GM23338 (cell line): ENCODE measurements at regions not wholly inside any gene's neighbourhood (a gene's known extent, or its start where the extent isn't known, plus 50 kb on each side); places are given as distances from the start of the nearest gene placed in this dataset.

Experiments used
- ATAC-seq: fragments of 200-7000 bp; cut with Tn5 transposase; 3 replicates; pipeline ENCODE4 v1.9.1; 2020
- DNase-seq: peaks from one replicate; pipeline ENCODE4 v3.0.0-alpha.2; 2015; ENCODE audit warnings: low spot score
- H2AFZ ChIP-seq: fragments of 200-600 bp; sonication (generic); 2 replicates; pipeline ENCODE4 v1.8.0; 2016; ENCODE audit warnings: antibody characterized with exemption, mild to moderate bottlenecking, moderate library complexity
- H3F3A ChIP-seq: fragments of 200-600 bp; sonication (generic); replicated peaks from 2 replicates; pipeline ENCODE4 v1.8.0; 2017; ENCODE audit warnings: antibody characterized with exemption, mixed run types, low read depth
- H3K27ac ChIP-seq: fragments of 200-600 bp; sonication (generic); 2 replicates; pipeline ENCODE4 v1.6.1; 2016; ENCODE audit warnings: low read depth
- H3K27me3 ChIP-seq: fragments of 200-600 bp; sonication (generic); 2 replicates; pipeline ENCODE4 v1.8.0; 2016; ENCODE audit warnings: mild to moderate bottlenecking, mixed run types, moderate library complexity; ENCODE audit not compliant: insufficient read depth
- H3K36me3 ChIP-seq: fragments of 200-600 bp; sonication (generic); 2 replicates; pipeline ENCODE4 v1.8.0; 2016; ENCODE audit warnings: mild to moderate bottlenecking; ENCODE audit not compliant: insufficient read depth
- H3K4me1 ChIP-seq: fragments of 200-600 bp; sonication (generic); 2 replicates; pipeline ENCODE4 v1.8.0; 2016; ENCODE audit warnings: mild to moderate bottlenecking, moderate library complexity; ENCODE audit not compliant: insufficient read depth
- H3K4me2 ChIP-seq: fragments of 200-600 bp; sonication (generic); 2 replicates; pipeline ENCODE4 v1.7.1; 2017; ENCODE audit warnings: mixed run types
- H3K4me3 ChIP-seq: fragments of 200-600 bp; sonication (generic); 2 replicates; pipeline ENCODE4 v1.6.1; 2016; ENCODE audit warnings: mixed run types
- H3K79me2 ChIP-seq: fragments of 200-600 bp; sonication (generic); replicated peaks from 2 replicates; pipeline ENCODE4 v1.8.0; 2017; ENCODE audit warnings: mild to moderate bottlenecking; ENCODE audit not compliant: insufficient read depth
- H3K9me2 ChIP-seq: fragments of 200-600 bp; sonication (generic); 2 replicates; pipeline ENCODE4 v1.8.0; 2017; ENCODE audit not compliant: insufficient read depth
- H4K20me1 ChIP-seq: fragments of 200-600 bp; sonication (generic); replicated peaks from 2 replicates; pipeline ENCODE4 v1.8.0; 2017; ENCODE audit warnings: mild to moderate bottlenecking; ENCODE audit not compliant: insufficient read depth
- H3K27ac Mint-ChIP-seq: 2 replicates; pipeline ENCODE4 v1.8.0; 2020; ENCODE audit warnings: inconsistent platforms, mild to moderate bottlenecking, moderate library complexity, mixed read lengths
- H3K27me3 Mint-ChIP-seq: 3 replicates; pipeline ENCODE4 v1.8.0; 2022; ENCODE audit warnings: low read depth, mild to moderate bottlenecking, moderate library complexity, mixed read lengths, inconsistent platforms; ENCODE audit not compliant: insufficient read depth, poor library complexity
- H3K36me3 Mint-ChIP-seq: 3 replicates; pipeline ENCODE4 v1.8.0; 2021; ENCODE audit warnings: low read depth, mild to moderate bottlenecking, inconsistent platforms, moderate library complexity, mixed read lengths
- H3K4me1 Mint-ChIP-seq: 3 replicates; pipeline ENCODE4 v1.8.0; 2020; ENCODE audit warnings: mild to moderate bottlenecking, inconsistent platforms, mixed read lengths
- H3K4me3 Mint-ChIP-seq: 3 replicates; pipeline ENCODE4 v1.8.0; 2021; ENCODE audit warnings: moderate library complexity, mild to moderate bottlenecking, inconsistent platforms, mixed read lengths
- H3K9me3 Mint-ChIP-seq: 3 replicates; pipeline ENCODE4 v1.8.0; 2020; ENCODE audit warnings: moderate library complexity, mild to moderate bottlenecking, inconsistent platforms, mixed read lengths
- EZH2 ChIP-seq: fragments of 200-600 bp; sonication (generic); IDR thresholded peaks from one replicate; pipeline ENCODE4 v1.8.0; 2017; ENCODE audit warnings: antibody characterized with exemption, mild to moderate bottlenecking, low read depth; ENCODE audit not compliant: unreplicated experiment
- EZH2phosphoT487 ChIP-seq: fragments of 200-600 bp; sonication (generic); IDR thresholded peaks from one replicate; pipeline ENCODE4 v1.8.1; 2018; ENCODE audit warnings: antibody characterized with exemption; ENCODE audit not compliant: unreplicated experiment
- REST ChIP-seq: IDR thresholded peaks from one replicate; pipeline ENCODE4 v1.6.1; 2018; ENCODE audit warnings: antibody characterized with exemption; ENCODE audit not compliant: unreplicated experiment
- ZNF462 ChIP-seq: fragments of 250-450 bp; sonication (Bioruptor Pico); IDR thresholded peaks from 2 replicates; pipeline ENCODE4 v1.5.0; 2020; ENCODE audit warnings: mild to moderate bottlenecking, moderate library complexity

GRCh38 chr6:28673787-28674671, 148.3 kb downstream of the GPX5 start:
- H3K4me3 ChIP-seq, result peak overlapping the region; percentile 75
- peaks cover 19% of the 10 kb centered on the region for H3K27me3 ChIP-seq
- Mint-ChIP-seq H3K27me3 (peaks cover 28% of the 10 kb centered on the region), H3K9me3 (peaks cover 3% of the 10 kb centered on the region; the same call in 2 of the 3 replicates), H3K4me3 (peak overlapping the region; percentile 82), H3K36me3 (no peaks in the 10 kb centered on the region), H3K4me1 (no peaks in the 10 kb centered on the region), H3K27ac (no peak overlapping the region)
- no peaks in the 10 kb centered on the region for H4K20me1 ChIP-seq
- peak; percentile 91 for ATAC-seq
- no peaks in the 10 kb centered on the region for H3K79me2 ChIP-seq
- 0 out of 2 replicates have a peak, but pooled peaks cover 6% of the 10 kb centered on the region for H3K9me2 ChIP-seq
- TF ChIP-seq ZNF462 (no peak), REST (peak; percentile 47), EZH2phosphoT487 (no peak), EZH2 (no peak)
- H3K4me2 ChIP-seq, result peak overlapping the region; percentile 84
- H3K4me1 ChIP-seq, result no peaks in the 10 kb centered on the region; the same call in 1 of the 2 replicates
- no peak overlapping the region for H3K27ac ChIP-seq
- peak overlapping the region; percentile 96 for H2AFZ ChIP-seq
- H3F3A ChIP-seq, result no peaks in the 10 kb centered on the region
- no peaks in the 10 kb centered on the region for H3K36me3 ChIP-seq
- peak; percentile 84 for DNase-seq
